ENCODE measurements at regions not wholly inside any gene's neighbourhood (a gene's known extent, or its start where the extent isn't known, plus 50 kb on each side); places are given as distances from the start of the nearest gene placed in this dataset.

- H3K27me3 ChIP-seq (replicated peaks; ENCODE audit: insufficient read depth): no peaks in the 10 kb centered on the region
- 46% methylated on average over 1 of the region's 1 CpG for WGBS
- no peak for TF ChIP-seq CTCF (IDR thresholded peaks at IDR 0.05)
- TF ChIP-seq POLR2AphosphoS5 (IDR thresholded peaks at IDR 0.05): no peak
- no peak for TF ChIP-seq POLR2A (IDR thresholded peaks at IDR 0.05)
- no peak overlapping the region for H3K4me3 ChIP-seq
- no peak overlapping the region for H3K27ac ChIP-seq
- DNase-seq (ENCODE audit: low spot score): no peak
- intact Hi-C loops (cut with DNase I): no loop called here
- H3K9me3 ChIP-seq: no peaks in the 10 kb centered on the region
- H3K4me1 ChIP-seq (replicated peaks): no peaks in the 10 kb centered on the region
- no peaks in the 10 kb centered on the region for H3K36me3 ChIP-seq
Observed at GRCh38 chr5:176131771-176132170, 106.5 kb upstream of the SIMC1 start.

GRCh38 chr5:176132471-176133288 is 105.5 kb upstream of the SIMC1 start:
- WGBS: 60% methylated on average over 29 of the region's 29 CpGs
- no peaks in the 10 kb centered on the region for H3K4me1 ChIP-seq (replicated peaks)
- H3K27me3 ChIP-seq (replicated peaks; ENCODE audit: insufficient read depth): no peaks in the 10 kb centered on the region
- intact Hi-C loops (cut with DNase I): no loop called here
- H3K4me3 ChIP-seq: no peak overlapping the region
- no peak for DNase-seq (ENCODE audit: low spot score)
- no peaks in the 10 kb centered on the region for H3K36me3 ChIP-seq
- no peaks in the 10 kb centered on the region for H3K9me3 ChIP-seq
- no peak overlapping the region for H3K27ac ChIP-seq
- no peak for TF ChIP-seq CTCF (IDR thresholded peaks at IDR 0.05)
- no peak for TF ChIP-seq POLR2A (IDR thresholded peaks at IDR 0.05)
- no peak for TF ChIP-seq POLR2AphosphoS5 (IDR thresholded peaks at IDR 0.05)

- Histone ChIP-seq H3K9me3 (no peaks in the 10 kb centered on the region), H3K4me1 (replicated peaks) (no peaks in the 10 kb centered on the region), H3K27me3 (replicated peaks; ENCODE audit: insufficient read depth) (no peaks in the 10 kb centered on the region), H3K27ac (no peak overlapping the region), H3K4me3 (no peak overlapping the region), H3K36me3 (no peaks in the 10 kb centered on the region)
- intact Hi-C loops (cut with DNase I): no loop called here
- DNase-seq (ENCODE audit: low spot score): no peak
- WGBS: 9% methylated on average over 34 of the region's 34 CpGs
- TF ChIP-seq CTCF (IDR thresholded peaks at IDR 0.05): no peak
- TF ChIP-seq POLR2A (IDR thresholded peaks at IDR 0.05): no peak
- no peak for TF ChIP-seq POLR2AphosphoS5 (IDR thresholded peaks at IDR 0.05)
Observed at GRCh38 chr5:176133289-176133870, 104.8 kb upstream of the SIMC1 start.

GRCh38 chr5:176133877-176134276 is 104.3 kb upstream of the SIMC1 start:
- H3K4me3 ChIP-seq: no peak overlapping the region
- no peak overlapping the region for H3K27ac ChIP-seq
- no peaks in the 10 kb centered on the region for H3K36me3 ChIP-seq
- intact Hi-C loops (cut with DNase I): no loop called here
- H3K9me3 ChIP-seq: no peaks in the 10 kb centered on the region
- DNase-seq (ENCODE audit: low spot score): no peak
- no peaks in the 10 kb centered on the region for H3K4me1 ChIP-seq (replicated peaks)
- no peak for TF ChIP-seq POLR2A (IDR thresholded peaks at IDR 0.05)
- TF ChIP-seq POLR2AphosphoS5 (IDR thresholded peaks at IDR 0.05): no peak
- TF ChIP-seq CTCF (IDR thresholded peaks at IDR 0.05): no peak
- 26% methylated on average over 15 of the region's 15 CpGs for WGBS
- H3K27me3 ChIP-seq (replicated peaks; ENCODE audit: insufficient read depth): no peaks in the 10 kb centered on the region
